NB4 (cell line): ENCODE measurements at regions not wholly inside any gene's neighbourhood (a gene's known extent, or its start where the extent isn't known, plus 50 kb on each side); places are given as distances from the start of the nearest gene placed in this dataset.

Experiments
- MYC ChIP-seq: IDR thresholded peaks from 2 replicates; pipeline ENCODE4 v1.6.1; 2011; ENCODE audit warnings: low read depth, low read length
- POLR2A ChIP-seq: IDR thresholded peaks from 2 replicates; pipeline ENCODE4 v1.6.1; 2011; ENCODE audit warnings: mild to moderate bottlenecking; ENCODE audit not compliant: insufficient read length; ENCODE audit errors: extremely low read depth
- TF ChIP-seq, protein P1 (sequence below): IDR thresholded peaks from one replicate; pipeline ENCODE4 v1.5.1; 2012; ENCODE audit warnings: low read depth, low read length

DNA sequence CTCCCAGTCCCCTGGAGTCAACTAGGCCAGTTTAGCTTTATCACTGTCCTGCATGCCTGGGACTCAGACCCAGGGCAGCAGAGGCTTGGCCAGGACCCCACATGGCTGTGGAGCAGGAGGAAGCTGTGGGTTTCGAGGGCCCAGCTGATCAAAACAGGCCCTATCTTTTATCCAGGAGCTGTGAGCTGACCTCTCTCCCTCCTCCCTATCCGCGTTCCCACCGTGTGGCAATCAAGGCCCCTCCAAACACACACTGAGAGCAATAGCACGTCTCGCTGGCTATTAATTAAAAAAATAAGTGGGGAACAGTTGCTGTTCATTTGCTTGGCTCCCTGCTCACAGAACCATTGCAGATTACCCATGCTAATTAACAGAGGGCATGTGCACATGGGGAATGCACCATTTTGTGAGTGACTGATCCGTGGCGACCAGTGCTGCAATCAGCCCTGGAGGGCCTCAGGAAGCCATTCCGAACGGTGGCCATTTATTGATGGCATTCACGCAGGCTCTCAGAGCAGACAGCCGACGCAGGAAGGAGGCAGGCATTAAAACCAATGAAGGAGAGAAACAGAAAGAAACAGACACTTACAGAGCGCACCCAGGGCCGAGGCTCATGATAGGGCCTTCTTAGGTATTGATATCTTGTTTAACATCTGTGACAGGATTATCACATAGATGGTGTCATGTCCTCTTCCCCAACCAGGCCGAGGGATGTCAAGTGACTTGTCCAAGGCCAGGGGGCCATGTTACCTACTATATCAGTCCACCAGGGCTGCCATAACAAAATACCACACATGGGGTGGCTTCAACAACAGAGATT, 157.1 kb downstream of the KATNIP start:
- no peak for TF ChIP-seq POLR2A
- TF ChIP-seq, protein P1, sequence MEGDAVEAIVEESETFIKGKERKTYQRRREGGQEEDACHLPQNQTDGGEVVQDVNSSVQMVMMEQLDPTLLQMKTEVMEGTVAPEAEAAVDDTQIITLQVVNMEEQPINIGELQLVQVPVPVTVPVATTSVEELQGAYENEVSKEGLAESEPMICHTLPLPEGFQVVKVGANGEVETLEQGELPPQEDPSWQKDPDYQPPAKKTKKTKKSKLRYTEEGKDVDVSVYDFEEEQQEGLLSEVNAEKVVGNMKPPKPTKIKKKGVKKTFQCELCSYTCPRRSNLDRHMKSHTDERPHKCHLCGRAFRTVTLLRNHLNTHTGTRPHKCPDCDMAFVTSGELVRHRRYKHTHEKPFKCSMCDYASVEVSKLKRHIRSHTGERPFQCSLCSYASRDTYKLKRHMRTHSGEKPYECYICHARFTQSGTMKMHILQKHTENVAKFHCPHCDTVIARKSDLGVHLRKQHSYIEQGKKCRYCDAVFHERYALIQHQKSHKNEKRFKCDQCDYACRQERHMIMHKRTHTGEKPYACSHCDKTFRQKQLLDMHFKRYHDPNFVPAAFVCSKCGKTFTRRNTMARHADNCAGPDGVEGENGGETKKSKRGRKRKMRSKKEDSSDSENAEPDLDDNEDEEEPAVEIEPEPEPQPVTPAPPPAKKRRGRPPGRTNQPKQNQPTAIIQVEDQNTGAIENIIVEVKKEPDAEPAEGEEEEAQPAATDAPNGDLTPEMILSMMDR = no peak
- TF ChIP-seq MYC = no peak
